PC-9 (cell line): ENCODE measurements at regions not wholly inside any gene's neighbourhood (a gene's known extent, or its start where the extent isn't known, plus 50 kb on each side); places are given as distances from the start of the nearest gene placed in this dataset.

ENCODE experiments used
- BruUV-seq: library from RNA; stranded (reverse); fragments of 400-500 nt; replicated peaks from 2 replicates; lab custom pipeline; 2021; lab: Mats Ljungman, UMichigan
- CTCF ChIA-PET: fragments of 300-600 bp; sonication (Branson Sonifier 250); formaldehyde crosslinking; loops from one replicate; lab custom pipeline; 2022; ENCODE audit warnings: antibody characterized with exemption; lab: Charles Lee
- POLR2A ChIA-PET: fragments of 300-600 bp; sonication (Branson Sonifier 250); formaldehyde crosslinking; loops from one replicate; lab custom pipeline; 2022; ENCODE audit warnings: antibody characterized with exemption; ENCODE audit not compliant: unreplicated experiment; lab: Charles Lee
- DNase-seq, 2 experiments: peaks; one replicate each; pipeline versions ENCODE4 v3.0.0 to v3.0.0-alpha.2; 2015 to 2022; ENCODE audit warnings: mixed read lengths in 1 of 2
- H2AFZ ChIP-seq: fragments of 200-600 bp; sonication (generic); 2 replicates; pipeline ENCODE4 v1.8.1; 2017; ENCODE audit warnings: antibody characterized with exemption
- H3F3A ChIP-seq: fragments of 200-600 bp; sonication (generic); 2 replicates; pipeline ENCODE4 v1.8.1; 2017; ENCODE audit warnings: antibody characterized with exemption, mild to moderate bottlenecking, low read depth; ENCODE audit not compliant: insufficient read depth
- H3K27ac ChIP-seq: fragments of 200-600 bp; sonication (generic); 2 replicates; pipeline ENCODE4 v1.6.1; 2016; ENCODE audit warnings: mixed run types
- H3K27me3 ChIP-seq: fragments of 200-600 bp; sonication (generic); 2 replicates; pipeline ENCODE4 v1.6.1; 2016; ENCODE audit warnings: low read depth, mixed run types; ENCODE audit not compliant: insufficient read depth
- H3K36me3 ChIP-seq: fragments of 200-600 bp; sonication (generic); 2 replicates; pipeline ENCODE4 v1.6.1; 2016; ENCODE audit warnings: low read depth, mixed run types
- H3K4me1 ChIP-seq: fragments of 200-600 bp; sonication (generic); replicated peaks from 2 replicates; pipeline ENCODE4 v1.6.1; 2016; ENCODE audit warnings: mixed run types; ENCODE audit not compliant: insufficient read depth
- H3K4me2 ChIP-seq: fragments of 200-600 bp; sonication (generic); 2 replicates; pipeline ENCODE4 v1.6.1; 2017; ENCODE audit warnings: mixed run types
- H3K4me3 ChIP-seq: fragments of 200-600 bp; sonication (generic); 2 replicates; pipeline ENCODE4 v1.6.1; 2016; ENCODE audit warnings: mixed run types
- H3K79me2 ChIP-seq: fragments of 200-600 bp; sonication (generic); 2 replicates; pipeline ENCODE4 v1.6.1; 2017; ENCODE audit warnings: low read depth, mixed run types
- H3K9me2 ChIP-seq: fragments of 200-600 bp; sonication (generic); 2 replicates; pipeline ENCODE4 v1.8.1; 2017; ENCODE audit warnings: mild to moderate bottlenecking; ENCODE audit not compliant: insufficient read depth
- H3K9me3 ChIP-seq: fragments of 200-600 bp; sonication (generic); 2 replicates; pipeline ENCODE4 v1.8.1; 2016; ENCODE audit warnings: low read depth; ENCODE audit not compliant: insufficient read depth
- H4K20me1 ChIP-seq: fragments of 200-600 bp; sonication (generic); 2 replicates; pipeline ENCODE4 v1.8.1; 2017; ENCODE audit not compliant: insufficient read depth
- CTCF ChIP-seq: fragments of 200-600 bp; sonication (generic); conservative IDR thresholded peaks from 2 replicates; pipeline ENCODE4 v1.6.1; 2017; ENCODE audit warnings: mixed run types, antibody characterized with exemption, mild to moderate bottlenecking, moderate library complexity
- EZH2 ChIP-seq: fragments of 200-600 bp; sonication (generic); IDR thresholded peaks from 2 replicates; pipeline ENCODE4 v1.8.0; 2017; ENCODE audit warnings: antibody characterized with exemption, low read depth
- intact Hi-C: fragments of 100-400 bp; cut with micrococcal nuclease; formaldehyde crosslinking; loops from one replicate; pipeline ENCODE4 v1.10.0; 2022; ENCODE audit not compliant: unreplicated experiment

DNA sequence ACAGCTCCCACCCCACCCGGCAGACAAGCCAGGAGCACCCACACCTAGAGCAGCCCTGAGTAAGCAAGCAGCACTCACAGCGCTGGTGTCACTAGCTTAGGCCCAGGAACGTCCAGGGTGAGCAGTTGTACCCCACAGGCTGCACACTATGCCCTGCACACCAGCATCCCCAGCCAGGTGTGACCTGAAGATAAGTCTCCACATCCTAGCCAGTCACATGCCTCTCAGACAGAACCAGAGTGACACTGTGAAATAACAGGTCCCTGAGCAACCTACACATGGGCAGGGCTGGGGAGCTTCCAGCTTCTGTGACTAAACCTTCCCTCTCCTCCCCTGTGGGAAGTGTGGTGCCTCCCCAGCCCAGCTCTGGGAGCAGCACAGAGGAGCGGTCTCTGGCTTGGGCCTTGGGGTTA, 253.6 kb downstream of the UACA start:
- Histone ChIP-seq H3K4me3 (no peak overlapping the region; the same call in 1 of the 2 replicates), H2AFZ (no peak overlapping the region), H3K27me3 (no peaks in the 10 kb centered on the region), H3K79me2 (no peaks in the 10 kb centered on the region), H3K9me3 (peaks cover 4% of the 10 kb centered on the region; the same call in 1 of the 2 replicates), H3K27ac (peak overlapping the region; percentile 99), H3K9me2 (no peaks in the 10 kb centered on the region), H3K4me2 (peak overlapping the region; percentile 73), H4K20me1 (no peaks in the 10 kb centered on the region), H3K4me1 (peaks cover 51% of the 10 kb centered on the region), H3F3A (peaks cover 57% of the 10 kb centered on the region), H3K36me3 (0 out of 2 replicates have a peak, but pooled peaks cover 4% of the 10 kb centered on the region)
- TF ChIP-seq EZH2, result no peak
- TF ChIP-seq CTCF, result no peak
- ChIA-PET CTCF (interaction anchor here (1.0 to 1.4 kb wide), 2 partner anchors 17 to 22 kb away, joined by 3 to 4 read pairs; no protein-coding TSS in a partner anchor), POLR2A (interaction anchor here (0.6 to 0.7 kb wide), 2 partner anchors 311 to 512 kb away, joined by 5 to 6 read pairs; no protein-coding TSS in a partner anchor)
- intact Hi-C loops, result loop anchor here (1.0 to 5.0 kb wide), 6 partner anchors 47 to 1028 kb away; no protein-coding TSS in a partner anchor
- DNase-seq, result peak in 1 of 2 experiments; percentile 42
- TSS peak; percentile 69 for BruUV-seq

GRCh38 chr15:70509282-70509662, 254.1 kb downstream of the UACA start:
- ChIA-PET CTCF (interaction anchor here (0.6 to 1.4 kb wide), 4 partner anchors 17 to 1337 kb away, joined by 3 to 4 read pairs (median 4); no protein-coding TSS in a partner anchor), POLR2A (interaction anchor here (0.6 to 0.7 kb wide), 6 partner anchors 76 to 1029 kb away, joined by 3 to 7 read pairs (median 4); no protein-coding TSS in a partner anchor)
- Histone ChIP-seq H3K4me3 (no peak overlapping the region; the same call in 1 of the 2 replicates), H3K27ac (peak overlapping the region; percentile 99), H2AFZ (no peak overlapping the region), H3K36me3 (0 out of 2 replicates have a peak, but pooled peaks cover 4% of the 10 kb centered on the region), H3F3A (peaks cover 59% of the 10 kb centered on the region), H3K9me3 (peaks cover 4% of the 10 kb centered on the region; the same call in 1 of the 2 replicates), H3K79me2 (no peaks in the 10 kb centered on the region), H3K9me2 (no peaks in the 10 kb centered on the region), H4K20me1 (no peaks in the 10 kb centered on the region), H3K27me3 (no peaks in the 10 kb centered on the region), H3K4me1 (peaks cover 56% of the 10 kb centered on the region), H3K4me2 (peak overlapping the region; percentile 73)
- DNase-seq, result peak in 1 of 2 experiments; percentile 83
- intact Hi-C loops, result loop anchor here (1.0 to 5.0 kb wide), 6 partner anchors 46 to 1028 kb away; no protein-coding TSS in a partner anchor
- BruUV-seq, result no TSS peak
- TF ChIP-seq CTCF, result no peak
- TF ChIP-seq EZH2, result no peak

DNA sequence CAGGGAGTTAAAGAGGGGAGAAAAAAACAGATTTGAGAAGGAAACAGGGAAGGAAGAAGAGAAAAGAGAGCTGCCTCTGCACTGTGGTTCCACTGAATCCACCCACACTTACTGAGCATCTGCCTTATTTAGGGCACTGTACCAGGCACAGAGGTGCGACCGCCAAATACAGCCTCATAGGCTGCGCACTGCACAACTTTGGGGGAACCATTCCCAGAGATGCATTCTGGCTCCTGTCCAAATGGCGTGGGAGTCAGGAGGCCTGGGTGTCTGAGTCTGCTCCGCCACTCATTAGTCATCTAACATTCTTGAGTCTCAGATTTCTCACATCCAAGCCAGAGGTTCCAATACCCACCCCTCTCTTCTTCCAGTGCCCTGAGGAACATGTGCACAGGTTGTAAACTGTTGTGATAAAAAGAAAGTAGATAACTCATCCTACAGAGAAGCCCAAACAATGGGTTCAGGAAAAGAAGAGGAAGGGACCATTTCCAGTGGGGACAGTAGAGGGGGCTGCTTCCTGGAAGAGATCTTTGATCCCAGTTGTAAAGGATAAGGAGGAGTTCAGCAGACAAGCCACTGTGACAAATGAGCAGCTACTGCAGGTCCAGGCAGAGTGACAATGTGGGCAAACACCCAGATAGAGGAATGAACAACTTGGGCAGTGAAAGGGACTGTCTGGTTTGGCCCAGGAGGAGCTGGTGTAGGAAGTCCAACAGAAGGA, 254.6 kb downstream of the UACA start:
- Histone ChIP-seq H2AFZ (no peak overlapping the region), H3K79me2 (no peaks in the 10 kb centered on the region), H3K4me3 (no peak overlapping the region; the same call in 1 of the 2 replicates), H3F3A (peaks cover 64% of the 10 kb centered on the region), H3K4me1 (peaks cover 61% of the 10 kb centered on the region), H3K27ac (peak overlapping the region; percentile 99), H3K27me3 (no peaks in the 10 kb centered on the region), H4K20me1 (no peaks in the 10 kb centered on the region), H3K9me3 (peaks cover 4% of the 10 kb centered on the region; the same call in 1 of the 2 replicates), H3K36me3 (0 out of 2 replicates have a peak, but pooled peaks cover 4% of the 10 kb centered on the region), H3K9me2 (no peaks in the 10 kb centered on the region), H3K4me2 (peak overlapping the region; percentile 73)
- ChIA-PET CTCF (interaction anchor here (0.6 to 1.4 kb wide), 6 partner anchors 18 to 1336 kb away, joined by 3 to 4 read pairs (median 4); no protein-coding TSS in a partner anchor), POLR2A (interaction anchor here (0.5 to 1.2 kb wide), 9 partner anchors 14 to 1043 kb away, joined by 3 to 8 read pairs (median 4); partner anchors contain the start of gene TLE3)
- intact Hi-C loops, result loop anchor here (1.0 to 5.0 kb wide), 8 partner anchors 14 to 1027 kb away; partner anchors contain the start of gene TLE3
- DNase-seq, result peak; percentile 84 to 93
- TF ChIP-seq EZH2, result no peak
- TF ChIP-seq CTCF, result no peak; the same call in 1 of the 2 replicates
- BruUV-seq, result TSS peak; percentile 14
